HEK293 (cell line): ENCODE measurements at regions not wholly inside any gene's neighbourhood (a gene's known extent, or its start where the extent isn't known, plus 50 kb on each side); places are given as distances from the start of the nearest gene placed in this dataset.

Source experiments
- CTCF ChIA-PET: fragments of 350-600 bp; formaldehyde crosslinking; extraction: SDS; loops from one replicate; lab custom pipeline; 2021; ENCODE audit warnings: antibody characterized with exemption; lab: Yijun Ruan, JAX
- POLR2A ChIA-PET: fragments of 300-600 bp; formaldehyde crosslinking; extraction: SDS; loops from one replicate; lab custom pipeline; 2020; ENCODE audit warnings: antibody characterized with exemption, inconsistent platforms; lab: Yijun Ruan, JAX
- H3K27ac ChIP-seq: fragments of 200-500 bp; sonication (Bioruptor generic); 2 replicates; pipeline ENCODE4 v1.5.1; 2014; ENCODE audit warnings: low read depth, low read length, control low read depth, inconsistent platforms; ENCODE audit errors: extremely low read depth
- H3K36me3 ChIP-seq, 2 experiments: fragments of 200-500 bp in 1 of 2; sonication (Bioruptor generic) in 1 of 2; 1 replicate in 1 of 2; 2 replicates in 1 of 2; pipeline ENCODE4 v1.5.1; 2014 to 2017; ENCODE audit warnings: inconsistent platforms in 2 of 2, low read length in 2 of 2; ENCODE audit not compliant: control insufficient read depth in 2 of 2, insufficient read depth in 1 of 2
- H3K4me1 ChIP-seq: fragments of 200-500 bp; sonication (Bioruptor generic); 2 replicates; pipeline ENCODE4 v1.5.1; 2014; ENCODE audit warnings: mild to moderate bottlenecking, low read length, inconsistent platforms; ENCODE audit not compliant: control insufficient read depth, insufficient read depth
- H3K4me3 ChIP-seq: 2 replicates; pipeline ENCODE4 v1.5.1; 2011; ENCODE audit warnings: low read depth, mild to moderate bottlenecking, control low read depth, low read length, moderate library complexity
- H3K9me3 ChIP-seq: fragments of 200-500 bp; sonication (Bioruptor generic); 2 replicates; pipeline ENCODE4 v1.5.1; 2014; ENCODE audit warnings: low read depth, low read length, inconsistent platforms; ENCODE audit not compliant: control insufficient read depth, insufficient read depth
- OVOL3 ChIP-seq: fragments of 450-650 bp; formaldehyde crosslinking; IDR thresholded peaks from 2 replicates; pipeline ENCODE4 v1.5.1; 2016; ENCODE audit warnings: missing biosample characterization, missing genetic modification characterization
- ZNF112 ChIP-seq: fragments of 450-650 bp; formaldehyde crosslinking; IDR thresholded peaks from 2 replicates; pipeline ENCODE4 v1.5.0; 2017; ENCODE audit warnings: missing biosample characterization, missing genetic modification characterization
- ZNF121 ChIP-seq: fragments of 450-650 bp; formaldehyde crosslinking; IDR thresholded peaks from 2 replicates; pipeline ENCODE4 v1.5.1; 2016; ENCODE audit warnings: missing biosample characterization, missing genetic modification characterization
- ZNF157 ChIP-seq: fragments of 450-650 bp; formaldehyde crosslinking; IDR thresholded peaks from 2 replicates; pipeline ENCODE4 v1.5.1; 2016; ENCODE audit warnings: missing biosample characterization, missing genetic modification characterization
- ZNF16 ChIP-seq: fragments of 450-650 bp; formaldehyde crosslinking; IDR thresholded peaks from 2 replicates; pipeline ENCODE4 v1.5.1; 2016; ENCODE audit warnings: low read depth, missing biosample characterization, missing genetic modification characterization
- ZNF169 ChIP-seq: fragments of 450-650 bp; formaldehyde crosslinking; IDR thresholded peaks from 2 replicates; pipeline ENCODE4 v1.5.1; 2016; ENCODE audit warnings: missing biosample characterization, missing genetic modification characterization
- ZNF175 ChIP-seq: fragments of 450-650 bp; formaldehyde crosslinking; IDR thresholded peaks from 2 replicates; pipeline ENCODE4 v1.5.1; 2016; ENCODE audit warnings: missing biosample characterization, missing genetic modification characterization
- ZNF19 ChIP-seq: fragments of 450-650 bp; formaldehyde crosslinking; IDR thresholded peaks from 2 replicates; pipeline ENCODE4; 2016; ENCODE audit warnings: missing biosample characterization, missing genetic modification characterization, low read depth
- ZNF221 ChIP-seq: fragments of 450-650 bp; formaldehyde crosslinking; IDR thresholded peaks from 2 replicates; pipeline ENCODE4 v1.5.1; 2017; ENCODE audit warnings: missing biosample characterization, missing genetic modification characterization, borderline replicate concordance
- ZNF239 ChIP-seq: fragments of 450-650 bp; formaldehyde crosslinking; IDR thresholded peaks from 2 replicates; pipeline ENCODE4 v1.5.1; 2016; ENCODE audit warnings: missing biosample characterization, missing genetic modification characterization
- ZNF416 ChIP-seq: fragments of 450-650 bp; formaldehyde crosslinking; IDR thresholded peaks from 2 replicates; pipeline ENCODE4 v1.5.1; 2016; ENCODE audit warnings: missing biosample characterization, missing genetic modification characterization
- ZNF621 ChIP-seq: fragments of 450-650 bp; formaldehyde crosslinking; IDR thresholded peaks from 2 replicates; pipeline ENCODE4 v1.5.1; 2017; ENCODE audit warnings: missing biosample characterization, missing genetic modification characterization
- ZNF776 ChIP-seq: fragments of 450-650 bp; formaldehyde crosslinking; IDR thresholded peaks from 2 replicates; pipeline ENCODE4 v1.5.0; 2017; ENCODE audit warnings: missing biosample characterization, missing genetic modification characterization, borderline replicate concordance
- TF ChIP-seq, protein P1 (sequence below): fragments of 450-650 bp; formaldehyde crosslinking; IDR thresholded peaks from 2 replicates; pipeline ENCODE4 v1.5.1; 2017; ENCODE audit warnings: missing biosample characterization, missing genetic modification characterization
- TF ChIP-seq, protein P2 (sequence below): fragments of 450-650 bp; formaldehyde crosslinking; IDR thresholded peaks from 2 replicates; pipeline ENCODE4 v1.5.1; 2016; ENCODE audit warnings: missing biosample characterization, missing genetic modification characterization, borderline replicate concordance
- TF ChIP-seq, protein P3 (sequence below): fragments of 450-650 bp; formaldehyde crosslinking; conservative IDR thresholded peaks from 2 replicates; pipeline ENCODE4 v1.5.1; 2016; ENCODE audit warnings: low read depth, missing biosample characterization, missing genetic modification characterization
- TF ChIP-seq, protein P4 (sequence below): fragments of 450-650 bp; formaldehyde crosslinking; IDR thresholded peaks from 2 replicates; pipeline ENCODE4 v1.5.0; 2017; ENCODE audit warnings: missing biosample characterization, missing genetic modification characterization, borderline replicate concordance

DNA sequence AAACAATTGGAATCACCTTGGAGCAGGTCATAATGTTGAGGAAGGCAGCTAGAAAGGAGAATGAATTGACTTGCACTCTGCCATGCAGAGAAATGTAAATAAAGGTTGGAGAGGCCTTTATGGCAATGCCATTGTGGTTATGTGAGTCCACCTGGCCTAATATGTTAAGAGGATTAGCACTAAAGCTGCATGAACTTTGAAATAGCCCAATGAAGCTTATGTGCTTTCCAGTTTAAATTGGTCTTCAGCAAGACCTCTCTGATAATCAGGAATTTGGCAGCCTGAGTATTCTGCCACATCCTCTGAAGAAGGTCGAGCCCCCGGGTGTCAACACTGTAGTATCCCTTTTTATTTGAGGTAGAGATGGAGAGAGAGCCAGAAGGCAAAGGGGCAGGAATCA, 464.9 kb downstream of the CDH2 start (continued):
- TF ChIP-seq, protein P1, sequence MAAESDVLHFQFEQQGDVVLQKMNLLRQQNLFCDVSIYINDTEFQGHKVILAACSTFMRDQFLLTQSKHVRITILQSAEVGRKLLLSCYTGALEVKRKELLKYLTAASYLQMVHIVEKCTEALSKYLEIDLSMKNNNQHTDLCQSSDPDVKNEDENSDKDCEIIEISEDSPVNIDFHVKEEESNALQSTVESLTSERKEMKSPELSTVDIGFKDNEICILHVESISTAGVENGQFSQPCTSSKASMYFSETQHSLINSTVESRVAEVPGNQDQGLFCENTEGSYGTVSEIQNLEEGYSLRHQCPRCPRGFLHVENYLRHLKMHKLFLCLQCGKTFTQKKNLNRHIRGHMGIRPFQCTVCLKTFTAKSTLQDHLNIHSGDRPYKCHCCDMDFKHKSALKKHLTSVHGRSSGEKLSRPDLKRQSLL (tag by site-specific recombination), result no peak
- TF ChIP-seq ZNF112, result no peak
- no peak for TF ChIP-seq ZNF157
- no peak for TF ChIP-seq ZNF621

DNA sequence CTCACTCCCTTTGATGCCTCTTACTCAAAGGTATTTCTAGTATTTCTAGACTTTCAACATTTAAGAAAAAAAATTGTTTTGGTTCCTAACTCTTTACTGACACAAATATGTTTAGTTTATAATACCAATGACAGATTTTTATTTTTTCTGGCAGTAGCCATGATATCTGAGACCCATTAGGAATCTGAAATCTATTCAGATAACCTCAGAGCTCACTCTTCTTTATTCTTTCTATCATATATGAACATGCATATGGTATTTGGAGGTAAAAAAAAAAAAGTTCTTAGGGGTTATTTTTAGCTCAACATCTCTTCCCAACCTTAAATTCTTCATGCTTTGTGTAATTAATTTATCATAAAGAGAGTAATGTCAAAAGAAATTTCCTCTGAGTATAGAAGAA, 465.5 kb downstream of the CDH2 start:
- ChIA-PET POLR2A (no interaction called here), CTCF (interaction anchor here (0.5 to 1.6 kb wide), 3 partner anchors 36 to 94 kb away, joined by 3 to 8 read pairs (median 4); no protein-coding TSS in a partner anchor)
- Histone ChIP-seq H3K4me3 (no peak overlapping the region), H3K36me3 (no peaks in the 10 kb centered on the region), H3K4me1 (peaks cover 8% of the 10 kb centered on the region; the same call in 1 of the 2 replicates), H3K9me3 (no peaks in the 10 kb centered on the region), H3K27ac (no peak overlapping the region)
- TF ChIP-seq ZNF175 (tag by site-specific recombination) (no peak), ZNF239 (tag by site-specific recombination) (no peak), OVOL3 (tag by site-specific recombination) (no peak), ZNF169 (tag by site-specific recombination) (no peak), ZNF121 (no peak), ZNF19 (tag by site-specific recombination) (no peak), ZNF776 (tag by site-specific recombination) (no peak), ZNF416 (no peak), ZNF16 (no peak), ZNF221 (tag by site-specific recombination) (no peak)
- TF ChIP-seq, protein P2, sequence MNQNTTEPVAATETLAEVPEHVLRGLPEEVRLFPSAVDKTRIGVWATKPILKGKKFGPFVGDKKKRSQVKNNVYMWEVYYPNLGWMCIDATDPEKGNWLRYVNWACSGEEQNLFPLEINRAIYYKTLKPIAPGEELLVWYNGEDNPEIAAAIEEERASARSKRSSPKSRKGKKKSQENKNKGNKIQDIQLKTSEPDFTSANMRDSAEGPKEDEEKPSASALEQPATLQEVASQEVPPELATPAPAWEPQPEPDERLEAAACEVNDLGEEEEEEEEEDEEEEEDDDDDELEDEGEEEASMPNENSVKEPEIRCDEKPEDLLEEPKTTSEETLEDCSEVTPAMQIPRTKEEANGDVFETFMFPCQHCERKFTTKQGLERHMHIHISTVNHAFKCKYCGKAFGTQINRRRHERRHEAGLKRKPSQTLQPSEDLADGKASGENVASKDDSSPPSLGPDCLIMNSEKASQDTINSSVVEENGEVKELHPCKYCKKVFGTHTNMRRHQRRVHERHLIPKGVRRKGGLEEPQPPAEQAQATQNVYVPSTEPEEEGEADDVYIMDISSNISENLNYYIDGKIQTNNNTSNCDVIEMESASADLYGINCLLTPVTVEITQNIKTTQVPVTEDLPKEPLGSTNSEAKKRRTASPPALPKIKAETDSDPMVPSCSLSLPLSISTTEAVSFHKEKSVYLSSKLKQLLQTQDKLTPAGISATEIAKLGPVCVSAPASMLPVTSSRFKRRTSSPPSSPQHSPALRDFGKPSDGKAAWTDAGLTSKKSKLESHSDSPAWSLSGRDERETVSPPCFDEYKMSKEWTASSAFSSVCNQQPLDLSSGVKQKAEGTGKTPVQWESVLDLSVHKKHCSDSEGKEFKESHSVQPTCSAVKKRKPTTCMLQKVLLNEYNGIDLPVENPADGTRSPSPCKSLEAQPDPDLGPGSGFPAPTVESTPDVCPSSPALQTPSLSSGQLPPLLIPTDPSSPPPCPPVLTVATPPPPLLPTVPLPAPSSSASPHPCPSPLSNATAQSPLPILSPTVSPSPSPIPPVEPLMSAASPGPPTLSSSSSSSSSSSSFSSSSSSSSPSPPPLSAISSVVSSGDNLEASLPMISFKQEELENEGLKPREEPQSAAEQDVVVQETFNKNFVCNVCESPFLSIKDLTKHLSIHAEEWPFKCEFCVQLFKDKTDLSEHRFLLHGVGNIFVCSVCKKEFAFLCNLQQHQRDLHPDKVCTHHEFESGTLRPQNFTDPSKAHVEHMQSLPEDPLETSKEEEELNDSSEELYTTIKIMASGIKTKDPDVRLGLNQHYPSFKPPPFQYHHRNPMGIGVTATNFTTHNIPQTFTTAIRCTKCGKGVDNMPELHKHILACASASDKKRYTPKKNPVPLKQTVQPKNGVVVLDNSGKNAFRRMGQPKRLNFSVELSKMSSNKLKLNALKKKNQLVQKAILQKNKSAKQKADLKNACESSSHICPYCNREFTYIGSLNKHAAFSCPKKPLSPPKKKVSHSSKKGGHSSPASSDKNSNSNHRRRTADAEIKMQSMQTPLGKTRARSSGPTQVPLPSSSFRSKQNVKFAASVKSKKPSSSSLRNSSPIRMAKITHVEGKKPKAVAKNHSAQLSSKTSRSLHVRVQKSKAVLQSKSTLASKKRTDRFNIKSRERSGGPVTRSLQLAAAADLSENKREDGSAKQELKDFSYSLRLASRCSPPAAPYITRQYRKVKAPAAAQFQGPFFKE, result no peak
- TF ChIP-seq, protein P3, sequence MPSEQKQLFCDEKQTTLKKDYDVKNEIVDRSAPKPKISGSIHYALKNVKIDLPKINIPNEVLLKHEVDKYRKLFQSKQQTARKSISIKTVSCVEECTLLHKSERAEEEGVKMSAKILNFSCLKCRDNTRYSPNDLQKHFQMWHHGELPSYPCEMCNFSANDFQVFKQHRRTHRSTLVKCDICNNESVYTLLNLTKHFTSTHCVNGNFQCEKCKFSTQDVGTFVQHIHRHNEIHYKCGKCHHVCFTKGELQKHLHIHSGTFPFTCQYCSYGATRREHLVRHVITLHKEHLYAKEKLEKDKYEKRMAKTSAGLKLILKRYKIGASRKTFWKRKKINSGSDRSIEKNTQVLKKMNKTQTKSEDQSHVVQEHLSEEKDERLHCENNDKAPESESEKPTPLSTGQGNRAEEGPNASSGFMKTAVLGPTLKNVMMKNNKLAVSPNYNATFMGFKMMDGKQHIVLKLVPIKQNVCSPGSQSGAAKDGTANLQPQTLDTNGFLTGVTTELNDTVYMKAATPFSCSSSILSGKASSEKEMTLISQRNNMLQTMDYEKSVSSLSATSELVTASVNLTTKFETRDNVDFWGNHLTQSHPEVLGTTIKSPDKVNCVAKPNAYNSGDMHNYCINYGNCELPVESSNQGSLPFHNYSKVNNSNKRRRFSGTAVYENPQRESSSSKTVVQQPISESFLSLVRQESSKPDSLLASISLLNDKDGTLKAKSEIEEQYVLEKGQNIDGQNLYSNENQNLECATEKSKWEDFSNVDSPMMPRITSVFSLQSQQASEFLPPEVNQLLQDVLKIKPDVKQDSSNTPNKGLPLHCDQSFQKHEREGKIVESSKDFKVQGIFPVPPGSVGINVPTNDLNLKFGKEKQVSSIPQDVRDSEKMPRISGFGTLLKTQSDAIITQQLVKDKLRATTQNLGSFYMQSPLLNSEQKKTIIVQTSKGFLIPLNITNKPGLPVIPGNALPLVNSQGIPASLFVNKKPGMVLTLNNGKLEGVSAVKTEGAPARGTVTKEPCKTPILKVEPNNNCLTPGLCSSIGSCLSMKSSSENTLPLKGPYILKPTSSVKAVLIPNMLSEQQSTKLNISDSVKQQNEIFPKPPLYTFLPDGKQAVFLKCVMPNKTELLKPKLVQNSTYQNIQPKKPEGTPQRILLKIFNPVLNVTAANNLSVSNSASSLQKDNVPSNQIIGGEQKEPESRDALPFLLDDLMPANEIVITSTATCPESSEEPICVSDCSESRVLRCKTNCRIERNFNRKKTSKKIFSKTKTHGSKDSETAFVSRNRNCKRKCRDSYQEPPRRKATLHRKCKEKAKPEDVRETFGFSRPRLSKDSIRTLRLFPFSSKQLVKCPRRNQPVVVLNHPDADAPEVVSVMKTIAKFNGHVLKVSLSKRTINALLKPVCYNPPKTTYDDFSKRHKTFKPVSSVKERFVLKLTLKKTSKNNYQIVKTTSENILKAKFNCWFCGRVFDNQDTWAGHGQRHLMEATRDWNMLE (tag by site-specific recombination), result no peak
- TF ChIP-seq, protein P4, sequence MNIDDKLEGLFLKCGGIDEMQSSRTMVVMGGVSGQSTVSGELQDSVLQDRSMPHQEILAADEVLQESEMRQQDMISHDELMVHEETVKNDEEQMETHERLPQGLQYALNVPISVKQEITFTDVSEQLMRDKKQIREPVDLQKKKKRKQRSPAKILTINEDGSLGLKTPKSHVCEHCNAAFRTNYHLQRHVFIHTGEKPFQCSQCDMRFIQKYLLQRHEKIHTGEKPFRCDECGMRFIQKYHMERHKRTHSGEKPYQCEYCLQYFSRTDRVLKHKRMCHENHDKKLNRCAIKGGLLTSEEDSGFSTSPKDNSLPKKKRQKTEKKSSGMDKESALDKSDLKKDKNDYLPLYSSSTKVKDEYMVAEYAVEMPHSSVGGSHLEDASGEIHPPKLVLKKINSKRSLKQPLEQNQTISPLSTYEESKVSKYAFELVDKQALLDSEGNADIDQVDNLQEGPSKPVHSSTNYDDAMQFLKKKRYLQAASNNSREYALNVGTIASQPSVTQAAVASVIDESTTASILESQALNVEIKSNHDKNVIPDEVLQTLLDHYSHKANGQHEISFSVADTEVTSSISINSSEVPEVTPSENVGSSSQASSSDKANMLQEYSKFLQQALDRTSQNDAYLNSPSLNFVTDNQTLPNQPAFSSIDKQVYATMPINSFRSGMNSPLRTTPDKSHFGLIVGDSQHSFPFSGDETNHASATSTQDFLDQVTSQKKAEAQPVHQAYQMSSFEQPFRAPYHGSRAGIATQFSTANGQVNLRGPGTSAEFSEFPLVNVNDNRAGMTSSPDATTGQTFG (tag by site-specific recombination), result no peak
